ENCODE measurements at regions not wholly inside any gene's neighbourhood (a gene's known extent, or its start where the extent isn't known, plus 50 kb on each side); places are given as distances from the start of the nearest gene placed in this dataset.
A peak's percentile ranks its signal among the peaks of the same experiment; 100 is the strongest.

- no peak for FAIRE-seq
- DNase-seq (ENCODE audit: insufficient read length, low spot score), result no peak
- no peak for TF ChIP-seq CTCF (IDR thresholded peaks at IDR 0.05; ENCODE audit: insufficient read depth, missing control alignments)
These were observed 113.7 kb upstream of the PALMD start for GRCh38 chr1:99532276-99532580.

- DNase-seq (ENCODE audit: insufficient read length, low spot score) (no peak), FAIRE-seq (no peak)
- no peak for TF ChIP-seq CTCF (IDR thresholded peaks at IDR 0.05; ENCODE audit: insufficient read depth, missing control alignments)
These were observed 111.8 kb upstream of the PALMD start for GRCh38 chr1:99533909-99534637.

- no peak for TF ChIP-seq CTCF (IDR thresholded peaks at IDR 0.05; ENCODE audit: insufficient read depth, missing control alignments)
- FAIRE-seq (no peak), DNase-seq (ENCODE audit: insufficient read length, low spot score) (no peak)
These were observed 111.3 kb upstream of the PALMD start for GRCh38 chr1:99534638-99534930.

GRCh38 chr1:99535470-99536164 lies 110.3 kb upstream of the PALMD start:
- FAIRE-seq (no peak), DNase-seq (ENCODE audit: insufficient read length, low spot score) (no peak)
- TF ChIP-seq CTCF (IDR thresholded peaks at IDR 0.05; ENCODE audit: insufficient read depth, missing control alignments), result no peak

- DNase-seq (ENCODE audit: insufficient read length, low spot score) (no peak), FAIRE-seq (peak; percentile 6)
- no peak for TF ChIP-seq CTCF (IDR thresholded peaks at IDR 0.05; ENCODE audit: insufficient read depth, missing control alignments)
These were observed 107.9 kb upstream of the PALMD start for GRCh38 chr1:99537886-99538617.

- DNase-seq (ENCODE audit: insufficient read length, low spot score) (no peak), FAIRE-seq (no peak)
- TF ChIP-seq CTCF (IDR thresholded peaks at IDR 0.05; ENCODE audit: insufficient read depth, missing control alignments), result no peak
These were observed 107.3 kb upstream of the PALMD start for GRCh38 chr1:99538618-99538956.

GRCh38 chr1:99539131-99539530 lies 106.8 kb upstream of the PALMD start:
- FAIRE-seq (no peak), DNase-seq (ENCODE audit: insufficient read length, low spot score) (no peak)
- TF ChIP-seq CTCF (IDR thresholded peaks at IDR 0.05; ENCODE audit: insufficient read depth, missing control alignments), result no peak
